ENCODE measurements at regions not wholly inside any gene's neighbourhood (a gene's known extent, or its start where the extent isn't known, plus 50 kb on each side); places are given as distances from the start of the nearest gene placed in this dataset.

- Histone ChIP-seq H3K27me3 (peaks cover 23% of the 10 kb centered on the region), H3K27ac (no peak overlapping the region), H3K4me3 (no peak overlapping the region), H3K36me3 (no peaks in the 10 kb centered on the region), H3K4me1 (no peaks in the 10 kb centered on the region), H3K9me3 (no peaks in the 10 kb centered on the region)
- WGBS, 2 donors (ENCODE audit: low coverage in 1 of 2), result 50 to 77% methylated on average over 1 to 13 of the region's 15 CpGs
- ATAC-seq, result no peak
- TF ChIP-seq CTCF (IDR thresholded peaks at IDR 0.05) (no peak), EP300 (IDR thresholded peaks at IDR 0.05) (no peak), POLR2A (IDR thresholded peaks at IDR 0.05) (no peak), POLR2AphosphoS5 (IDR thresholded peaks at IDR 0.05) (no peak)
Observed at GRCh38 chr15:98280284-98280975, 319.9 kb downstream of the ARRDC4 start.

- Histone ChIP-seq H3K36me3 (no peaks in the 10 kb centered on the region), H3K4me1 (no peaks in the 10 kb centered on the region), H3K27me3 (peaks cover 29% of the 10 kb centered on the region), H3K4me3 (no peak overlapping the region), H3K9me3 (no peaks in the 10 kb centered on the region), H3K27ac (no peak overlapping the region)
- TF ChIP-seq CTCF (IDR thresholded peaks at IDR 0.05) (no peak), POLR2A (IDR thresholded peaks at IDR 0.05) (no peak), EP300 (IDR thresholded peaks at IDR 0.05) (no peak), POLR2AphosphoS5 (IDR thresholded peaks at IDR 0.05) (no peak)
- 41 to 67% methylated on average over 1 to 3 of the region's 3 CpGs for WGBS, 2 donors (ENCODE audit: low coverage in 1 of 2)
- no peak for ATAC-seq
Observed at GRCh38 chr15:98281130-98281529, 320.6 kb downstream of the ARRDC4 start.

GRCh38 chr15:98282656-98283332 is 322.3 kb downstream of the ARRDC4 start:
- Histone ChIP-seq H3K36me3 (no peaks in the 10 kb centered on the region), H3K27me3 (peaks cover 44% of the 10 kb centered on the region), H3K4me1 (no peaks in the 10 kb centered on the region), H3K27ac (no peak overlapping the region), H3K9me3 (no peaks in the 10 kb centered on the region), H3K4me3 (no peak overlapping the region)
- WGBS, 2 donors (ENCODE audit: low coverage in 1 of 2), result 19 to 48% methylated on average over 4 to 5 of the region's 5 CpGs
- TF ChIP-seq POLR2A (IDR thresholded peaks at IDR 0.05) (no peak), EP300 (IDR thresholded peaks at IDR 0.05) (no peak), POLR2AphosphoS5 (IDR thresholded peaks at IDR 0.05) (no peak)
- no peak for ATAC-seq

GRCh38 chr15:98286200-98286599 is 325.7 kb downstream of the ARRDC4 start:
- H3K4me3 ChIP-seq, result no peak overlapping the region

GRCh38 chr15:98286831-98287230 is 326.3 kb downstream of the ARRDC4 start:
- TF ChIP-seq POLR2AphosphoS5 (IDR thresholded peaks at IDR 0.05), result no peak
- TF ChIP-seq POLR2A (IDR thresholded peaks at IDR 0.05), result no peak
- no peak overlapping the region for H3K27ac ChIP-seq
- no peak for ATAC-seq
- H3K4me1 ChIP-seq, result no peaks in the 10 kb centered on the region
- no peak overlapping the region for H3K4me3 ChIP-seq
- H3K9me3 ChIP-seq, result no peaks in the 10 kb centered on the region
- H3K27me3 ChIP-seq, result peaks cover 82% of the 10 kb centered on the region
- H3K36me3 ChIP-seq, result no peaks in the 10 kb centered on the region
- 83 to 89% methylated on average over 3 of the region's 3 CpGs for WGBS, 2 donors (ENCODE audit: low coverage in 1 of 2)

More at GRCh38 chr15:98286200-98286599, 325.7 kb downstream of the ARRDC4 start:
- 86% methylated on average over 2 of the region's 5 CpGs for whole genome bisulfite sequencing, 2 donors (ENCODE audit: low coverage in 1 of 2)
- TF ChIP-seq POLR2A (IDR thresholded peaks at IDR 0.05), result no peak
- TF ChIP-seq POLR2AphosphoS5 (IDR thresholded peaks at IDR 0.05), result no peak
- no peak for TF ChIP-seq EP300 (IDR thresholded peaks at IDR 0.05)
- no peak for TF ChIP-seq CTCF (IDR thresholded peaks at IDR 0.05)
- H3K4me1 ChIP-seq, result no peaks in the 10 kb centered on the region
- H3K36me3 ChIP-seq, result no peaks in the 10 kb centered on the region
- peaks cover 76% of the 10 kb centered on the region for H3K27me3 ChIP-seq
- no peak overlapping the region for H3K27ac ChIP-seq
- H3K9me3 ChIP-seq, result no peaks in the 10 kb centered on the region
- ATAC-seq, result no peak

Data from gastroesophageal sphincter (tissue), 4 donors.